ENCODE measurements at regions not wholly inside any gene's neighbourhood (a gene's known extent, or its start where the extent isn't known, plus 50 kb on each side); places are given as distances from the start of the nearest gene placed in this dataset.

GRCh38 chr10:36280890-36281499, 638.9 kb upstream of the FZD8 start:
- TF ChIP-seq CTCF (IDR thresholded peaks at IDR 0.05) (no peak), EP300 (IDR thresholded peaks at IDR 0.05) (no peak)
